ENCODE measurements at regions not wholly inside any gene's neighbourhood (a gene's known extent, or its start where the extent isn't known, plus 50 kb on each side); places are given as distances from the start of the nearest gene placed in this dataset.

GRCh38 chr18:31245820-31246219 lies 72.1 kb upstream of the DSG1 start:
- no peak for DNase-seq
- intact Hi-C loops (cut with micrococcal nuclease) = no loop called here
- Mint-ChIP-seq H3K4me3 (no peak overlapping the region), H3K9me3 (no peaks in the 10 kb centered on the region), H3K27ac (no peak overlapping the region), H3K4me1 (peaks cover 7% of the 10 kb centered on the region), H3K36me3 (no peaks in the 10 kb centered on the region), H3K27me3 (ENCODE audit: low read depth in 3 of 3) (peaks cover 0 to 3% (median 0%) of the 10 kb centered on the region in 3 donors)
- Histone ChIP-seq H3K4me3 (replicated peaks in 1 of 3; ENCODE audit: low read depth in 2 of 3, low read length in 3 of 3) (no peak overlapping the region), H3K36me3 (replicated peaks in 1 of 2; ENCODE audit: control insufficient read depth in 1 of 2, insufficient read depth in 2 of 2, low read length in 2 of 2) (no peaks in the 10 kb centered on the region), H3K9me3 (replicated peaks in 1 of 2; ENCODE audit: control insufficient read depth in 1 of 2, insufficient read depth in 1 of 2, low read length in 2 of 2) (no peaks in the 10 kb centered on the region), H4K20me1 (ENCODE audit: insufficient read depth, low read length) (no peaks in the 10 kb centered on the region), H2AFZ (ENCODE audit: insufficient read depth, low read depth, low read length, poor library complexity, severe bottlenecking) (no peak overlapping the region), H3K27ac (ENCODE audit: low read depth in 1 of 2, low read length in 2 of 2) (no peak overlapping the region), H3K27me3 (ENCODE audit: control insufficient read depth in 2 of 2, insufficient read depth in 2 of 2, low read length in 2 of 2) (no peaks in the 10 kb centered on the region), H3K9ac (ENCODE audit: insufficient read depth, low read length, poor library complexity, severe bottlenecking) (no peak overlapping the region), H3K4me2 (replicated peaks; ENCODE audit: extremely low read depth, low read length, poor library complexity, severe bottlenecking) (no peak overlapping the region), H3K79me2 (ENCODE audit: insufficient read depth, low read length) (no peaks in the 10 kb centered on the region), H3K4me1 (ENCODE audit: control insufficient read depth in 1 of 2, insufficient read depth in 2 of 2, low read length in 2 of 2) (peaks cover 0 to 5% of the 10 kb centered on the region in 2 donors)
- TF ChIP-seq, protein P1, sequence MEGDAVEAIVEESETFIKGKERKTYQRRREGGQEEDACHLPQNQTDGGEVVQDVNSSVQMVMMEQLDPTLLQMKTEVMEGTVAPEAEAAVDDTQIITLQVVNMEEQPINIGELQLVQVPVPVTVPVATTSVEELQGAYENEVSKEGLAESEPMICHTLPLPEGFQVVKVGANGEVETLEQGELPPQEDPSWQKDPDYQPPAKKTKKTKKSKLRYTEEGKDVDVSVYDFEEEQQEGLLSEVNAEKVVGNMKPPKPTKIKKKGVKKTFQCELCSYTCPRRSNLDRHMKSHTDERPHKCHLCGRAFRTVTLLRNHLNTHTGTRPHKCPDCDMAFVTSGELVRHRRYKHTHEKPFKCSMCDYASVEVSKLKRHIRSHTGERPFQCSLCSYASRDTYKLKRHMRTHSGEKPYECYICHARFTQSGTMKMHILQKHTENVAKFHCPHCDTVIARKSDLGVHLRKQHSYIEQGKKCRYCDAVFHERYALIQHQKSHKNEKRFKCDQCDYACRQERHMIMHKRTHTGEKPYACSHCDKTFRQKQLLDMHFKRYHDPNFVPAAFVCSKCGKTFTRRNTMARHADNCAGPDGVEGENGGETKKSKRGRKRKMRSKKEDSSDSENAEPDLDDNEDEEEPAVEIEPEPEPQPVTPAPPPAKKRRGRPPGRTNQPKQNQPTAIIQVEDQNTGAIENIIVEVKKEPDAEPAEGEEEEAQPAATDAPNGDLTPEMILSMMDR (IDR thresholded peaks at IDR 0.05) = no peak
- WGBS (ENCODE audit: insufficient coverage) = 100% methylated on average over 1 of the region's 3 CpGs

GRCh38 chr18:31246460-31246859 lies 71.5 kb upstream of the DSG1 start:
- Histone ChIP-seq H4K20me1 (ENCODE audit: insufficient read depth, low read length) (no peaks in the 10 kb centered on the region), H3K9me3 (replicated peaks in 1 of 2; ENCODE audit: control insufficient read depth in 1 of 2, insufficient read depth in 1 of 2, low read length in 2 of 2) (no peaks in the 10 kb centered on the region), H3K79me2 (ENCODE audit: insufficient read depth, low read length) (no peaks in the 10 kb centered on the region), H3K4me1 (ENCODE audit: control insufficient read depth in 1 of 2, insufficient read depth in 2 of 2, low read length in 2 of 2) (peaks cover 0 to 5% of the 10 kb centered on the region in 2 donors), H3K4me2 (replicated peaks; ENCODE audit: extremely low read depth, low read length, poor library complexity, severe bottlenecking) (no peak overlapping the region), H3K4me3 (replicated peaks in 1 of 3; ENCODE audit: low read depth in 2 of 3, low read length in 3 of 3) (no peak overlapping the region), H3K36me3 (replicated peaks in 1 of 2; ENCODE audit: control insufficient read depth in 1 of 2, insufficient read depth in 2 of 2, low read length in 2 of 2) (no peaks in the 10 kb centered on the region), H3K27me3 (ENCODE audit: control insufficient read depth in 2 of 2, insufficient read depth in 2 of 2, low read length in 2 of 2) (no peaks in the 10 kb centered on the region), H3K9ac (ENCODE audit: insufficient read depth, low read length, poor library complexity, severe bottlenecking) (no peak overlapping the region), H2AFZ (ENCODE audit: insufficient read depth, low read depth, low read length, poor library complexity, severe bottlenecking) (peak overlapping the region; percentile 2), H3K27ac (ENCODE audit: low read depth in 1 of 2, low read length in 2 of 2) (no peak overlapping the region)
- no peaks in the 10 kb centered on the region for H3K9me3 Mint-ChIP-seq
- peaks cover 0 to 3% (median 0%) of the 10 kb centered on the region in 3 donors for H3K27me3 Mint-ChIP-seq (ENCODE audit: low read depth in 3 of 3)
- H3K4me3 Mint-ChIP-seq = no peak overlapping the region
- WGBS (ENCODE audit: insufficient coverage) = 100% methylated on average over 1 of the region's 2 CpGs
- H3K4me1 Mint-ChIP-seq = peaks cover 7% of the 10 kb centered on the region
- no peak overlapping the region for H3K27ac Mint-ChIP-seq
- intact Hi-C loops (cut with micrococcal nuclease) = no loop called here
- TF ChIP-seq, protein P1 (IDR thresholded peaks at IDR 0.05) = no peak
- H3K36me3 Mint-ChIP-seq = no peaks in the 10 kb centered on the region
- DNase-seq = peak; percentile 7 to 27 (median 20)

Measured in CD14-positive monocyte (primary cell).